Psoas muscle (tissue), 7 donors: ENCODE measurements at regions not wholly inside any gene's neighbourhood (a gene's known extent, or its start where the extent isn't known, plus 50 kb on each side); places are given as distances from the start of the nearest gene placed in this dataset.

Experiments used
- ATAC-seq, 4 donors: fragments of 200-7000 bp; cut with Tn5 transposase; one replicate each; pipeline ENCODE4 v1.9.1; 2020; ENCODE audit warnings: moderate library complexity in 3 of 4, mild to moderate bottlenecking in 2 of 4
- DNase-seq, 2 donors: peaks; one replicate each; pipeline ENCODE4 v3.0.0-alpha.2; 2020
- H3K27ac ChIP-seq: fragments of 200-600 bp; one replicate; pipeline ENCODE4 v1.8.0; 2022
- H3K27me3 ChIP-seq, 3 donors: fragments of 200-600 bp in 1 of 3; one replicate each; pipeline versions ENCODE4 v1.6.1 to v1.8.0; 2013 to 2022; ENCODE audit warnings: low read length in 2 of 3, mild to moderate bottlenecking in 2 of 3, moderate library complexity in 1 of 3; ENCODE audit not compliant: insufficient read depth in 3 of 3
- H3K36me3 ChIP-seq, 2 donors: fragments of 200-600 bp in 1 of 2; one replicate each; pipeline versions ENCODE4 v1.6.1 to v1.8.0; 2013 to 2022; ENCODE audit warnings: low read depth in 1 of 2, mild to moderate bottlenecking in 1 of 2, moderate library complexity in 1 of 2; ENCODE audit not compliant: insufficient read depth in 1 of 2
- H3K4me1 ChIP-seq: fragments of 200-600 bp; one replicate; pipeline ENCODE4 v1.8.0; 2022
- H3K4me3 ChIP-seq: fragments of 200-600 bp; one replicate; pipeline ENCODE4 v1.8.0; 2022; ENCODE audit warnings: mild to moderate bottlenecking
- H3K9me3 ChIP-seq: fragments of 200-600 bp; one replicate; pipeline ENCODE4 v1.8.0; 2022
- CTCF ChIP-seq: fragments of 200-600 bp; IDR thresholded peaks from one replicate; pipeline ENCODE4 v1.8.0; 2022; ENCODE audit warnings: antibody characterized with exemption
- WGBS, 3 donors: extraction: QIAGEN DNeasy Blood & Tissue Kit; methylation state at CpG; one replicate each; pipeline versions ENCODE4 v1.1.6 to v1.1.7; 2013; 5-methylcytosine and 5-hydroxymethylcytosine counted together
- intact Hi-C, 2 donors: fragments of 100-400 bp; cut with DNase I; formaldehyde crosslinking; loops; one replicate each; pipeline versions ENCODE4 v1.11.0 to v1.14.2; 2022
- donor health status: healthy with polysubstance abuse.
- donor health status: DM: no; HTN: no; CAD: no; lungs with moderate emphysema.
- donor health status: Bipolar disorder and iron deficiency.
- donor health status: healthy.
- donor health status: DM: yes; HTN: yes; CAD: no.
- donor health status: DM: no; HTN: no; CAD: no.
- donor health status: DM: yes; HTN: yes; CAD: no.

GRCh38 chr4:177562859-177563258 lies 120.6 kb upstream of the AGA start:
- Histone ChIP-seq H3K27me3 (no peaks in the 10 kb centered on the region), H3K36me3 (no peaks in the 10 kb centered on the region), H3K9me3 (no peaks in the 10 kb centered on the region), H3K4me1 (no peaks in the 10 kb centered on the region), H3K27ac (no peak overlapping the region), H3K4me3 (no peak overlapping the region)
- DNase-seq (no peak), ATAC-seq (no peak)
- WGBS, 3 donors = 92 to 96% (median 94%) methylated on average over 1 of the region's 1 CpG
- no peak for TF ChIP-seq CTCF
- intact Hi-C loops = no loop called here

- ATAC-seq (no peak), DNase-seq (no peak)
- intact Hi-C loops = no loop called here
- no peaks in the 10 kb centered on the region for H3K9me3 ChIP-seq
- no peaks in the 10 kb centered on the region for H3K36me3 ChIP-seq
- no peak for TF ChIP-seq CTCF
- 68 to 70% (median 68%) methylated on average over 5 of the region's 5 CpGs for WGBS, 3 donors
- no peak overlapping the region for H3K4me3 ChIP-seq
- H3K27me3 ChIP-seq = no peaks in the 10 kb centered on the region
- H3K4me1 ChIP-seq = no peaks in the 10 kb centered on the region
- no peak overlapping the region for H3K27ac ChIP-seq
Observed at GRCh38 chr4:177566691-177567090, 124.5 kb upstream of the AGA start.

- no peaks in the 10 kb centered on the region for H3K27me3 ChIP-seq
- 82 to 86% (median 84%) methylated on average over 3 of the region's 3 CpGs for WGBS, 3 donors
- DNase-seq (no peak), ATAC-seq (no peak)
- H3K27ac ChIP-seq = no peak overlapping the region
- no peaks in the 10 kb centered on the region for H3K4me1 ChIP-seq
- intact Hi-C loops = no loop called here
- no peak for TF ChIP-seq CTCF
- no peaks in the 10 kb centered on the region for H3K9me3 ChIP-seq
- no peaks in the 10 kb centered on the region for H3K36me3 ChIP-seq
- no peak overlapping the region for H3K4me3 ChIP-seq
Observed at GRCh38 chr4:177568931-177569330, 126.7 kb upstream of the AGA start.

DNA sequence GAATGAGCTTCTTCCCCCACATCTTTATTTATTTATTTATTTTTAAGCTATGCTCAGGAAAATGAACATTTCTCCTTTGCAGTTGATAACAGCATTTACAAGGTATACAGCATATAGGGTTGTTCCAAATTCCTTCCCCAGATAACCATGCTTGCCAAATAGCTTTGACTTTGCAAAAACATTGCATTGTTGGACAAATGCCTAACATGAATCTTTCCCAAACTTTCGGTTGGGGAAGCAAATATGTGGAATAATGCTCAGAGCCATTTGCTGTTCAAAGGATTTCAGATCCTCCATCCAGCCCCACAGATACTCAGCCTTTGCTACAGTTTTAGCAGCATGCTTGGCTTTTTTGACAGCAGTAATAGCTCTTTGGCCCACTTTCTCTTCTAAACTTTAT lies 127.2 kb upstream of the AGA start:
- Histone ChIP-seq H3K36me3 (no peaks in the 10 kb centered on the region), H3K9me3 (no peaks in the 10 kb centered on the region), H3K27me3 (no peaks in the 10 kb centered on the region), H3K27ac (no peak overlapping the region), H3K4me1 (no peaks in the 10 kb centered on the region), H3K4me3 (no peak overlapping the region)
- ATAC-seq (no peak), DNase-seq (no peak)
- WGBS, 3 donors = 14 to 32% (median 26%) methylated on average over 1 of the region's 1 CpG
- no peak for TF ChIP-seq CTCF
- intact Hi-C loops = no loop called here

DNA sequence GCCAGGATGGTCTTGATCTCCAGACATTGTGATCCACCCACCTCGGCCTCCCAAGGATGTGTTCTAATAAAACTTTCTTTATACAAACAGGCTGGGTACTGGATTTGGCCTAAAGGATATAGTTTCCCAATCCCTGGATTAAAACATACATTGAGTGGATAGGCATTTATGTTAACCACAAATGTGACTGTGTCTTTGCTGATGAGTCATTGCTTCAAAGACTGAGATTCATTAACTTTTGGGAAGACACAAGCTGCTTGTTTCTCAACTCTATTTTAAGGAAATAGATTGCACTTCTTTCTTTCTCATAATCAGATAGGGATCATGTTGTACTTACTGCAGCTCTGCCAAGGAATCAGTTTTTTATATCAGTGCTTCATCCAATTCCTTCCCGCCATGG lies 131.3 kb upstream of the AGA start:
- intact Hi-C loops = no loop called here

More for the DNA sequence above, 131.3 kb upstream of the AGA start:
- ATAC-seq (no peak), DNase-seq (no peak)
- no peak overlapping the region for H3K27ac ChIP-seq
- no peaks in the 10 kb centered on the region for H3K4me1 ChIP-seq
- H3K36me3 ChIP-seq = no peaks in the 10 kb centered on the region
- 86 to 95% (median 90%) methylated on average over 2 of the region's 2 CpGs for WGBS, 3 donors
- H3K9me3 ChIP-seq = no peaks in the 10 kb centered on the region
- no peaks in the 10 kb centered on the region for H3K27me3 ChIP-seq
- no peak for TF ChIP-seq CTCF
- H3K4me3 ChIP-seq = no peak overlapping the region
